Trophoblast cell (in vitro differentiated cells and primary cell): ENCODE measurements at regions not wholly inside any gene's neighbourhood (a gene's known extent, or its start where the extent isn't known, plus 50 kb on each side); places are given as distances from the start of the nearest gene placed in this dataset.

Source experiments
- DNase-seq, 2 donors: peaks; one replicate each; pipeline ENCODE4 v3.0.0-alpha.2; 2016
- H2AFZ ChIP-seq: 2 replicates; pipeline ENCODE4 v1.6.1; 2013; ENCODE audit warnings: low read length, moderate library complexity, mild to moderate bottlenecking; ENCODE audit not compliant: insufficient read depth, poor library complexity
- H2AK5ac ChIP-seq: 2 replicates; pipeline ENCODE4 v1.6.1; 2013; ENCODE audit warnings: mild to moderate bottlenecking, low read length
- H2BK120ac ChIP-seq: 2 replicates; pipeline ENCODE4 v1.6.1; 2013; ENCODE audit warnings: low read length, mild to moderate bottlenecking, moderate library complexity; ENCODE audit not compliant: insufficient read depth, poor library complexity
- H2BK12ac ChIP-seq: 2 replicates; pipeline ENCODE4 v1.6.1; 2013; ENCODE audit warnings: mild to moderate bottlenecking, low read length, moderate library complexity
- H2BK5ac ChIP-seq: 2 replicates; pipeline ENCODE4 v1.6.1; 2013; ENCODE audit warnings: low read length, low read depth, moderate library complexity, mild to moderate bottlenecking; ENCODE audit not compliant: poor library complexity
- H3K14ac ChIP-seq: 2 replicates; pipeline ENCODE4 v1.6.1; 2013; ENCODE audit warnings: mild to moderate bottlenecking, low read length
- H3K18ac ChIP-seq: 2 replicates; pipeline ENCODE4 v1.6.1; 2013; ENCODE audit warnings: mild to moderate bottlenecking, low read length
- H3K23ac ChIP-seq: 2 replicates; pipeline ENCODE4 v1.6.1; 2013; ENCODE audit warnings: low read length
- H3K27ac ChIP-seq: 2 replicates; pipeline ENCODE4 v1.5.1; 2013; ENCODE audit warnings: low read depth, mild to moderate bottlenecking, inconsistent platforms, low read length, moderate library complexity
- H3K27me3 ChIP-seq: 2 replicates; pipeline ENCODE4 v1.6.1; 2013; ENCODE audit warnings: inconsistent platforms, mild to moderate bottlenecking, low read length, moderate library complexity; ENCODE audit not compliant: insufficient read depth
- H3K36me3 ChIP-seq, 2 experiments: 1 replicate in 1 of 2; 2 replicates in 1 of 2; pipeline ENCODE4 v1.6.1; 2013; ENCODE audit warnings: low read length in 2 of 2, mild to moderate bottlenecking in 2 of 2, moderate library complexity in 1 of 2; ENCODE audit not compliant: insufficient read depth in 2 of 2, control insufficient read depth in 1 of 2
- H3K4ac ChIP-seq: 2 replicates; pipeline ENCODE4 v1.6.1; 2013; ENCODE audit warnings: low read depth, mild to moderate bottlenecking, low read length, moderate library complexity
- H3K4me1 ChIP-seq, 2 experiments: 1 replicate in 1 of 2; 2 replicates in 1 of 2; pipeline ENCODE4 v1.6.1; 2013; ENCODE audit warnings: low read length in 2 of 2, mild to moderate bottlenecking in 2 of 2, moderate library complexity in 1 of 2; ENCODE audit not compliant: insufficient read depth in 2 of 2, control insufficient read depth in 1 of 2
- H3K4me2 ChIP-seq: 2 replicates; pipeline ENCODE4 v1.6.1; 2013; ENCODE audit warnings: inconsistent platforms, mild to moderate bottlenecking, low read length, moderate library complexity
- H3K4me3 ChIP-seq: 2 replicates; pipeline ENCODE4 v1.5.1; 2013; ENCODE audit warnings: mild to moderate bottlenecking, low read depth, low read length, inconsistent platforms
- H3K79me1 ChIP-seq: one replicate; pipeline ENCODE4 v1.6.1; 2013; ENCODE audit warnings: low read length
- H3K79me2 ChIP-seq: 2 replicates; pipeline ENCODE4 v1.6.1; 2013; ENCODE audit warnings: low read length, mild to moderate bottlenecking; ENCODE audit not compliant: control insufficient read depth, insufficient read depth, poor library complexity
- H3K9ac ChIP-seq: 2 replicates; pipeline ENCODE4 v1.6.1; 2013; ENCODE audit warnings: mild to moderate bottlenecking, low read length
- H3K9me3 ChIP-seq: 2 replicates; pipeline ENCODE4 v1.6.1; 2013; ENCODE audit warnings: low read depth, mild to moderate bottlenecking, control low read depth, inconsistent platforms, low read length; ENCODE audit not compliant: insufficient read depth
- H4K12ac ChIP-seq: 2 replicates; pipeline ENCODE4 v1.6.1; 2013; ENCODE audit warnings: low read depth, mild to moderate bottlenecking, low read length, moderate library complexity
- H4K8ac ChIP-seq: 2 replicates; pipeline ENCODE4 v1.6.1; 2013; ENCODE audit warnings: low read depth, mild to moderate bottlenecking, low read length, moderate library complexity
- H4K91ac ChIP-seq: one replicate; pipeline ENCODE4 v1.6.1; 2013; ENCODE audit warnings: low read depth, mild to moderate bottlenecking, low read length, moderate library complexity
- WGBS: extraction: QIAGEN DNeasy Blood & Tissue Kit; methylation state at CpG from one replicate; pipeline ENCODE4 v1.1.7; 2013; ENCODE audit warnings: missing lambda C conversion rate; ENCODE audit not compliant: insufficient read length, insufficient coverage; ENCODE audit errors: extremely low coverage; 5-methylcytosine and 5-hydroxymethylcytosine counted together

GRCh38 chr15:70491641-70492040 lies 271.7 kb downstream of the UACA start:
- Histone ChIP-seq H3K79me1 (no peaks in the 10 kb centered on the region), H2AFZ (no peak overlapping the region), H3K18ac (no peak overlapping the region), H3K4ac (no peak overlapping the region), H4K8ac (no peak overlapping the region), H3K9me3 (no peaks in the 10 kb centered on the region), H4K12ac (no peak overlapping the region), H2BK12ac (no peak overlapping the region), H3K14ac (no peak overlapping the region), H2BK120ac (no peak overlapping the region), H3K79me2 (peaks cover 3% of the 10 kb centered on the region), H2BK5ac (no peak overlapping the region), H3K27me3 (no peaks in the 10 kb centered on the region), H3K23ac (no peak overlapping the region), H3K36me3 (no peaks in the 10 kb centered on the region), H3K4me1 (peaks cover 25 to 31% of the 10 kb centered on the region in 2 experiments), H3K9ac (no peak overlapping the region), H4K91ac (no peak overlapping the region), H3K4me2 (no peak overlapping the region), H2AK5ac (no peak overlapping the region), H3K27ac (no peak overlapping the region), H3K4me3 (no peak overlapping the region)
- no CpG with 5 or more reads among the region's 6 CpGs for WGBS
- DNase-seq, result no peak

DNA sequence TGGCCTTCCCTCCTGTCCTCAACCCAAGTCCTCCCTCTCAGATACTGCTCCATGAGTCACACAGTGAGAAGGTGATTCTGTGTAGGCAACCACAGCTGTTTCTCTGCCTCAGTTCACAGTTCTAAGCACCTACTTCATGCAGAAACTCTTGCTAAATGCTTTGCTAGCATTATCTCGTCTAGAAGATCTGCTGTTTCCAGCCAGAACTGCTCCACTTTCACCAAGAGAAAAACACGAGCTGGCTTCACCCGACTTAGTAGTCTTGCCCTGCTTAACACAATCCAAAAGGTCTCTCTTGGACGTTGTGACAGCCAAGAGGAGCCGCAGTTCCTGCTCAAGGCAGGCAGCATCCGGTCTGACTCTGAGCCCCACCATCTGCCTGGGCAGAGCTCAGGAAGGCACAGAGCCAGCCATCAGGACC lies 272.1 kb downstream of the UACA start:
- Histone ChIP-seq H3K18ac (no peak overlapping the region), H3K36me3 (no peaks in the 10 kb centered on the region)

GRCh38 chr15:70490838-70491155 lies 272.6 kb downstream of the UACA start:
- H2AFZ ChIP-seq, result no peak overlapping the region
- no peak overlapping the region for H3K23ac ChIP-seq
- H4K12ac ChIP-seq, result no peak overlapping the region
- H4K8ac ChIP-seq, result no peak overlapping the region
- no peak overlapping the region for H2BK5ac ChIP-seq
- H3K36me3 ChIP-seq, result no peaks in the 10 kb centered on the region
- no peak for DNase-seq
- H3K4ac ChIP-seq, result no peak overlapping the region
- no CpG with 5 or more reads among the region's 7 CpGs for WGBS
- H3K27ac ChIP-seq, result no peak overlapping the region
- no peak overlapping the region for H2BK120ac ChIP-seq
- H3K79me2 ChIP-seq, result peaks cover 3% of the 10 kb centered on the region
- H3K79me1 ChIP-seq, result no peaks in the 10 kb centered on the region
- no peak overlapping the region for H3K9ac ChIP-seq
- H2BK12ac ChIP-seq, result no peak overlapping the region
- no peak overlapping the region for H4K91ac ChIP-seq
- H3K9me3 ChIP-seq, result no peaks in the 10 kb centered on the region
- H3K14ac ChIP-seq, result no peak overlapping the region
- no peaks in the 10 kb centered on the region for H3K27me3 ChIP-seq
- no peak overlapping the region for H3K4me3 ChIP-seq
- H3K4me1 ChIP-seq, result peaks cover 25 to 30% of the 10 kb centered on the region in 2 experiments
- no peak overlapping the region for H3K18ac ChIP-seq
- H2AK5ac ChIP-seq, result no peak overlapping the region
- H3K4me2 ChIP-seq, result no peak overlapping the region

More for the DNA sequence above, 272.1 kb downstream of the UACA start:
- no peak overlapping the region for H4K91ac ChIP-seq
- no peak overlapping the region for H2AK5ac ChIP-seq
- no CpG with 5 or more reads among the region's 6 CpGs for WGBS
- H3K9ac ChIP-seq, result no peak overlapping the region
- H3K27ac ChIP-seq, result no peak overlapping the region
- H3K4ac ChIP-seq, result no peak overlapping the region
- H3K14ac ChIP-seq, result no peak overlapping the region
- H3K4me3 ChIP-seq, result no peak overlapping the region
- H2BK5ac ChIP-seq, result no peak overlapping the region
- no peak overlapping the region for H2BK12ac ChIP-seq
- H4K8ac ChIP-seq, result no peak overlapping the region
- H2BK120ac ChIP-seq, result no peak overlapping the region
- H3K79me1 ChIP-seq, result no peaks in the 10 kb centered on the region
- H3K4me1 ChIP-seq, result peaks cover 25 to 31% of the 10 kb centered on the region in 2 experiments
- H3K27me3 ChIP-seq, result no peaks in the 10 kb centered on the region
- DNase-seq, result peak in 1 of 2 donors; percentile 36
- H3K9me3 ChIP-seq, result no peaks in the 10 kb centered on the region
- peaks cover 3% of the 10 kb centered on the region for H3K79me2 ChIP-seq
- no peak overlapping the region for H4K12ac ChIP-seq
- no peak overlapping the region for H2AFZ ChIP-seq
- H3K23ac ChIP-seq, result no peak overlapping the region
- no peak overlapping the region for H3K4me2 ChIP-seq

DNA sequence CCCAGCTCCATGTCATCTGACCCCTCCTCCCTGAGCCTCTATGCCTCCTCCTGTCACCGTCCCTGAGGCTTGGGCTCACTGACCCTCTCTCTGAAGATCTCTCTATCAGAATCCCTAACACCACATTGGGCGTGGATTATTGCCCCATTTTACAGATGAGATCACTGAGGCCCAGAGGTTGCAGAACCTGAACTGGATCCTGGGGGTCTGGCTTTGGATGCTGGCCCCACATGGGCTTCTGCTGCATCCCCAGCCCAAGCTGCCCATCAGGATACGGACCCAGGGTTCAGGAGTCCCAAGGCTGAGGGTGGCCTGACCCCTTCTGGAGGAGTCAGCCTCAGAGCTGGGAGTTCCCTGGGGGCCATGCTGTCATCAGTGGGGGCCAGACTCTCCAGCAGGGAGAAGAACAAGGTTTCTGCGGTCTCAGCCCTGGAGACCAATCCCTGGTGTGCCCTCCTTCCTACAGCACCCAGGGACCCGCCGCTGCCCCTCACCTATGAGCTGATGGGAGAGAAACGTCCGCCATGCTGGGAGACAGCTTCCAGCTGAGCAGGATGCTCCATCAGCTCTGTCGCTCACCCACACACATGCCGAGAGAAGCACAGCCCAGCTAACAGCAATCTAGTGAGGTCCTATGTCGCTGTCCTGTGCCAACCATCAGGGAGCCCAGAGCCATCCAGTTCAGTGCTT lies 273.1 kb downstream of the UACA start:
- peaks cover 3% of the 10 kb centered on the region for H3K79me2 ChIP-seq
- H4K91ac ChIP-seq, result no peak overlapping the region

More for the DNA sequence above, 273.1 kb downstream of the UACA start:
- H3K9ac ChIP-seq, result no peak overlapping the region
- H3K27me3 ChIP-seq, result no peaks in the 10 kb centered on the region
- no peaks in the 10 kb centered on the region for H3K79me1 ChIP-seq
- no peak for DNase-seq
- WGBS, result no CpG with 5 or more reads among the region's 11 CpGs
- H3K14ac ChIP-seq, result no peak overlapping the region
- no peak overlapping the region for H3K23ac ChIP-seq
- H3K4me3 ChIP-seq, result no peak overlapping the region
- no peak overlapping the region for H2BK120ac ChIP-seq
- no peak overlapping the region for H2AFZ ChIP-seq
- H4K8ac ChIP-seq, result no peak overlapping the region
- no peak overlapping the region for H2BK5ac ChIP-seq
- H3K36me3 ChIP-seq, result no peaks in the 10 kb centered on the region
- H2BK12ac ChIP-seq, result no peak overlapping the region
- H3K18ac ChIP-seq, result no peak overlapping the region
- no peak overlapping the region for H3K4me2 ChIP-seq
- H2AK5ac ChIP-seq, result no peak overlapping the region
- H3K9me3 ChIP-seq, result no peaks in the 10 kb centered on the region
- no peak overlapping the region for H3K4ac ChIP-seq
- H4K12ac ChIP-seq, result no peak overlapping the region
- peaks cover 23 to 27% of the 10 kb centered on the region in 2 experiments for H3K4me1 ChIP-seq
- H3K27ac ChIP-seq, result no peak overlapping the region
